MM.1S (cell line): ENCODE measurements at regions not wholly inside any gene's neighbourhood (a gene's known extent, or its start where the extent isn't known, plus 50 kb on each side); places are given as distances from the start of the nearest gene placed in this dataset.
"Not testable (repeated sequence)": the region's sequence is repeated elsewhere in the genome, so short reads cannot be mapped to it uniquely, and the experiment has no call there.

Source experiments
- EZH2 ChIP-seq: fragments of 300-600 bp; sonication (generic); optimal IDR thresholded peaks from 2 replicates; pipeline ENCODE3; 2017; ENCODE audit warnings: low read depth, mild to moderate bottlenecking, antibody characterized with exemption, low read length, mixed read lengths
- EZH2phosphoT487 ChIP-seq: fragments of 300-600 bp; sonication (generic); IDR thresholded peaks from 2 replicates; pipeline ENCODE4 v1.6.1; 2018; ENCODE audit warnings: antibody characterized with exemption, low read length
- TF ChIP-seq, protein P1 (sequence below): fragments of 300-600 bp; sonication (generic); IDR thresholded peaks from 2 replicates; pipeline ENCODE4 v1.5.1; 2016; ENCODE audit warnings: antibody characterized with exemption, low read length, mixed read lengths

DNA sequence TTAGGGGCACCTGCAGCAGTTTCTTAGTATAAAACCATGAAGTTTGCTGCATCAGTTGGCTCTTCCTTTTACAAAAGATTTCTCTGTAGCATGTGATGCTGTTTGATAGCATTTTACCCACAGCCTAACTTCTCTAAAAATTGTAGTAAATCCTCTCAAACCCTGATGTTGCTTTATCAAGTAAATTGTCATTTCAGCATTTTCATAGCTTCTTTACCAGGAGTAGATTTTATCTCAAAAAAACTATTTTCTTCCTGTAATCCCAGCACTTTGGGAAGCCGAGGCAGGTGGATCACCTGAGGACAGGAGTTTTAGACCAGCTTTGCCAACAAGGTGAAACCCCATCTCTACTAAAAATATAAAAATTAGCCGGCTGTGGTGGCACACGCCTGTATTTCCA is 144.5 kb upstream of the FOLH1 start:
- TF ChIP-seq, protein P1, sequence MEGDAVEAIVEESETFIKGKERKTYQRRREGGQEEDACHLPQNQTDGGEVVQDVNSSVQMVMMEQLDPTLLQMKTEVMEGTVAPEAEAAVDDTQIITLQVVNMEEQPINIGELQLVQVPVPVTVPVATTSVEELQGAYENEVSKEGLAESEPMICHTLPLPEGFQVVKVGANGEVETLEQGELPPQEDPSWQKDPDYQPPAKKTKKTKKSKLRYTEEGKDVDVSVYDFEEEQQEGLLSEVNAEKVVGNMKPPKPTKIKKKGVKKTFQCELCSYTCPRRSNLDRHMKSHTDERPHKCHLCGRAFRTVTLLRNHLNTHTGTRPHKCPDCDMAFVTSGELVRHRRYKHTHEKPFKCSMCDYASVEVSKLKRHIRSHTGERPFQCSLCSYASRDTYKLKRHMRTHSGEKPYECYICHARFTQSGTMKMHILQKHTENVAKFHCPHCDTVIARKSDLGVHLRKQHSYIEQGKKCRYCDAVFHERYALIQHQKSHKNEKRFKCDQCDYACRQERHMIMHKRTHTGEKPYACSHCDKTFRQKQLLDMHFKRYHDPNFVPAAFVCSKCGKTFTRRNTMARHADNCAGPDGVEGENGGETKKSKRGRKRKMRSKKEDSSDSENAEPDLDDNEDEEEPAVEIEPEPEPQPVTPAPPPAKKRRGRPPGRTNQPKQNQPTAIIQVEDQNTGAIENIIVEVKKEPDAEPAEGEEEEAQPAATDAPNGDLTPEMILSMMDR = not testable (repeated sequence)
- TF ChIP-seq EZH2phosphoT487, EZH2: not testable (repeated sequence)
